ENCODE measurements at regions not wholly inside any gene's neighbourhood (a gene's known extent, or its start where the extent isn't known, plus 50 kb on each side); places are given as distances from the start of the nearest gene placed in this dataset.
A peak's percentile ranks its signal among the peaks of the same experiment; 100 is the strongest.
"Not testable (repeated sequence)": the region's sequence is repeated elsewhere in the genome, so short reads cannot be mapped to it uniquely, and the experiment has no call there.

DNA sequence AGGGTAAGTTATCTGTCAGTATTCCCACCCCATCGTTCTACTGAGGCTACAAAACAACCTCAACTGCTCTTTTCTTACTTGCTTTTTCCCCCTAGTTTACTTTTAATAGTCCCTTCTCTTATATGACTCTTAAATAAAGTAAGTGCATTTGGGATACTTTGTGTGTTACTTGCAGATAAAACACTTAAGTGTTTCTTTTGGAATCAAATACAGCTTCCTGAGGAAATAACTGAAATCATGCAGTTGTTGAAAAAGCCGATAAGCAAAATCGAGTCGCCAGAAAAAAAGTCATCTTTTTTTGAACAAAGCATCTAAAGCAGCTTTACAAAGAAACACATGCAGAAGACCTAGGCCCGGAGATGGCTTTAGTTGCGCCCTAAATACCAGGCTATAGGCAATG is 53.5 kb upstream of the EPB41L4A start:
- Mint-ChIP-seq H3K4me1 (no peaks in the 10 kb centered on the region), H3K36me3 (no peaks in the 10 kb centered on the region), H3K27me3 (peaks cover 1% of the 10 kb centered on the region), H3K27ac (no peak overlapping the region), H3K4me3 (no peak overlapping the region), H3K9me3 (peaks cover 0 to 3% (median 0%) of the 10 kb centered on the region in 3 donors)

DNA sequence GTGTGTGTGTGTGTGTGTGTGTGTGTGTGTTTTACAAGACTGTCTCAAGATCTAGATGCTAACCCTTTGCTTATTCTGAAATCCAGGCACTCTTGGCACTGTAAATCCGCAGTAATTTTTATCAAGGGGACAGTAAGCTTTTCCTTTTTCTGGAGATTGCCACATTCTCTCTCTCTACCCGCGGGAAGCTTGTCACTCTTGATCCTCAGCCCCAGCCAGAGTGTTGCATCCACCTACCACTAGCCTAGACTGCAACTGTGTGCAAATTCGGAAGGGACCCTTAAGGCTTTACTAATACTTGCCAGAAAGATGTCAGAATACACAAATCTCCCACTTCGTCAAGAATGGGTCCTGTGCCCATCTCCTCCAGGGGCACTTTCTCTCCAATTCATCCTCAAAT is 54.9 kb upstream of the EPB41L4A start:
- Mint-ChIP-seq H3K4me1 (no peaks in the 10 kb centered on the region), H3K9me3 (peaks cover 0 to 3% (median 0%) of the 10 kb centered on the region in 3 donors), H3K27me3 (peaks cover 3% of the 10 kb centered on the region), H3K4me3 (no peak overlapping the region), H3K36me3 (peaks cover 2% of the 10 kb centered on the region), H3K27ac (no peak overlapping the region)

DNA sequence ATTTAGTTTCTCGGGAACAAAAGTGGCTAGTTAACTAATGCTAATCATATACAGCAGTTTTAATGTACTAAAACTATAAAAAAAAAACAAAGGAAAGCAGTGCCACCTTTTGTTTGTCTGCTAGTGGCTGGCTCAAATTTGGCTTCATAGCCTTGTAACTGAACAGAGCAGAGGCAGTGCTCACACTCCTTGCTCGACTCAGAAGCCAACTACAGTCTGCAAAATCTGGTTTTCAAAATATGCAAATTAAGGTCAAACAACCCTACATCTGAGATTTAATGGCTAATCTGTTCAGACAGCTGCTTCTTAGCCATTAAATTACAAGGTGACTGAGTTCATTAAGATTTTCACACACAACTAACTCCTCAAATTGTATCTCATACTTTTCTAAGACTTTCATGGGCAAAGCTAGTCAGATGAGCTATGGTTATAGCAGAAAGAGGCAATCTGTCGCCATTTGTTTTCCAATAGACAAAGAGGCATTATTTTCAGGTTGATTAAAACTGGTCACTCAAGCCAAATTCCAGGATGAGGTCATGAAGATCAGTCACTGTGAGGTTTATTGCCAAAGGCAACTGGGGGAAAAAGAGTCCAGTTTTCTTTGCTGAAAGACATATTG is 56.8 kb upstream of the EPB41L4A start:
- no peaks in the 10 kb centered on the region for H3K4me1 Mint-ChIP-seq
- H3K27ac Mint-ChIP-seq, result no peak overlapping the region
- H3K27me3 Mint-ChIP-seq, result peaks cover 3% of the 10 kb centered on the region
- peaks cover 2% of the 10 kb centered on the region for H3K36me3 Mint-ChIP-seq
- H3K4me3 Mint-ChIP-seq, result no peak overlapping the region
- H3K9me3 Mint-ChIP-seq, result peaks cover 0 to 3% (median 0%) of the 10 kb centered on the region in 3 donors

DNA sequence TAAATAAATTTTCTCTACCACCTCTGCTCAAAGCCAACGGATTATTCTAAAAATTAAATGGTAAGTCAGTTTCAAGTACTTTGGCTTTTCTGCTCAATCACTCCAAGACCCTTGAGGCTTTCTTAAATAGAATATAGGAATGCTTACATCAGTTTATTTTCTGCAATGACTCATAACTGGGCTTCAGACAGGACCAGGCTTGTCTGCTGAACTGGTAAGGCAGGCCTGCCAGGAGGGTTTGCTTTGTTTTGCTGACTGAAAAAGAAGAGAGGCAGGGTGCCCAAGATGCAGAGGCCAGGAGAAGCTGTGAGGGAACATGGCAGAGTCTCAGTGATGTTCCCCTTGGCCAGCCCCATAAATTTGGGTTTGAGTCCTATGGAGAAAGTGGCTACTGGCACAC is 60.3 kb upstream of the EPB41L4A start:
- Mint-ChIP-seq H3K27me3 (peaks cover 5% of the 10 kb centered on the region), H3K9me3 (peaks cover 0 to 15% (median 14%) of the 10 kb centered on the region in 3 donors), H3K4me3 (no peak overlapping the region), H3K4me1 (no peaks in the 10 kb centered on the region), H3K36me3 (peaks cover 5% of the 10 kb centered on the region), H3K27ac (no peak overlapping the region)

DNA sequence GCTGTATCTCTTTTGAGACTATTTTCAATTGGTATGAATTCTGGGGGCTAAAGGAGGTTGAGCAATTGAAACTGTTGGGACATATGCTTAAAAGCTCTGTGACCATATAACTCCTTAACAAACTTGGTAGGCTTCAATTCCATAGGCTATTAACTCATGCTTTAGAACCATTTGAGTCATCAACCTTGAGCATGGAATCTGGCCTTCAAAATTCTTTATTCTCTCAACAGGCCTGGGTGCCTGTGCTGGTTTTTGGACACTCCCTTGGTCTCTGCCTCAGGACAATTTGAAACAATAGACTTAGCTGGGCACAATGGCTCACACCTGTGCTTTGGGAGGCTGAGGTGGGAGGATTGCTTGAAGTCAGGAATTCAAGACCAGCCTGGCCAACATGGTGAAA is 61.4 kb upstream of the EPB41L4A start:
- Mint-ChIP-seq H3K27me3 (peaks cover 5% of the 10 kb centered on the region), H3K36me3 (peaks cover 5% of the 10 kb centered on the region), H3K4me3 (no peak overlapping the region), H3K27ac (no peak overlapping the region), H3K9me3 (peaks cover 0 to 17% (median 15%) of the 10 kb centered on the region in 3 donors), H3K4me1 (no peaks in the 10 kb centered on the region)

DNA sequence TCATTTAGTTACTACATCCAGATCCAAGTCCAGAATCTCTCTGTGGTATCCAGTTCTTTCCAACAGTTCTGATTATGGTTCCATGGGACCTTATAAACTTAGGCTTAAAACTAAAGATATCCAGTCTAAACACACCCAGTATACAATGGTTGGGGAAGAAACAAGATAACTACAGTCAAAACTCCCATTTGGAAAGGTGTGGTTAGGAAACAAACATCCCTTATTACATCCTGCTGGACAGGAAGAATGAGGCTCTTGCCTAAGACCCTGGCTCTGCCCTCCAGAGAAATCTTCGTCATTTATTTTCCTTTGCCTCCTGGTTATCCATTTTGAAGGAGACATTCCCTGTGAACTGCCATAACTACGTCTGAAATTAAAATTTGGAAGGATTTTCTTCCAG is 64.6 kb upstream of the EPB41L4A start:
- no peak overlapping the region for H3K27ac Mint-ChIP-seq
- no peak overlapping the region for H3K4me3 Mint-ChIP-seq
- H3K36me3 Mint-ChIP-seq, result peaks cover 5% of the 10 kb centered on the region
- peaks cover 5% of the 10 kb centered on the region for H3K27me3 Mint-ChIP-seq
- H3K9me3 Mint-ChIP-seq, result peaks cover 0 to 18% (median 17%) of the 10 kb centered on the region in 3 donors
- no peaks in the 10 kb centered on the region for H3K4me1 Mint-ChIP-seq

DNA sequence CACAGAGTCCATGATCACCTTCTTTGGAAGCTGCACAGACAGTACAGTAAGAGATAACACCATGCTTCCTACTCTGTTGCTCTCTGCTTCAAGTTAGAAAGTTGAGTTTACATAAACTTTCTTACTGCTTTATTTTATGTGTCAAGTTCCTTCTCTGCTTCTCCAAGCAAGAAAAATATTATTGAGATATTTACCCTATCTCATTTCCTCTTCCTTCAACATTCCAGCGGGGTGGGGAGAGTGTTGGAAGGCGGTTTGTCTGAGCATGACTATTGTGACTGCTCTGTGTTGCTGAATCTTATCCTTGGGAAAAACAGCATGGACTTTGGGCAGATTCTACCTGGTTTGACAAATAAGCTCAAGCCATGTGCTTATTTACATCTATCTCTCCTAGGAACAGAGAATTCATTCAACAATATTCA is 66.9 kb upstream of the EPB41L4A start:
- Mint-ChIP-seq H3K27ac (no peak overlapping the region), H3K4me3 (no peak overlapping the region)

DNA sequence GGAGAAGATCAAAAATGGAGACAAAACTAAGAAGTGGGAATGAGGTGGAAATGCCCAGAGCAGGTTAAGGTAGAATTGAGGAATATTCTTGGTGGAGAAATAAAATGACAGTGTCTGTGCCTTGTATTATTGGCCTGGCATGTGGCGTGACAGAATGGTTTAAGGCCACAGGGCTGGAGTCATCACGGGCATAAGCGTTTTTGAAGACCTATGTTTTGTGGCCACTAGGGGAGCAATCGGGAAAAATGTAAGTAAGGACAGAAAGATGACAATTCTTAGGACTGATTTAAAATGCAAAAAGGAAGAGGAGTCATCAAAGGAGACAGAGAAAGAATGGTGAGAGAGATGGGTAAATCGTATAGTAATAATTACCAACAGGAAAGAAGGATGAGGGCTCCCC is 72.2 kb upstream of the EPB41L4A start:
- Mint-ChIP-seq H3K27me3 (peaks cover 3% of the 10 kb centered on the region), H3K9me3 (peaks cover 0 to 3% (median 2%) of the 10 kb centered on the region in 3 donors), H3K27ac (no peak overlapping the region), H3K4me3 (no peak overlapping the region), H3K36me3 (no peaks in the 10 kb centered on the region), H3K4me1 (peaks cover 0 to 6% (median 6%) of the 10 kb centered on the region in 3 donors)

More for the DNA sequence above, 66.9 kb upstream of the EPB41L4A start:
- Mint-ChIP-seq H3K9me3 (peaks cover 0 to 18% (median 17%) of the 10 kb centered on the region in 3 donors), H3K27me3 (peaks cover 3% of the 10 kb centered on the region), H3K4me1 (no peaks in the 10 kb centered on the region), H3K36me3 (peaks cover 3% of the 10 kb centered on the region)

DNA sequence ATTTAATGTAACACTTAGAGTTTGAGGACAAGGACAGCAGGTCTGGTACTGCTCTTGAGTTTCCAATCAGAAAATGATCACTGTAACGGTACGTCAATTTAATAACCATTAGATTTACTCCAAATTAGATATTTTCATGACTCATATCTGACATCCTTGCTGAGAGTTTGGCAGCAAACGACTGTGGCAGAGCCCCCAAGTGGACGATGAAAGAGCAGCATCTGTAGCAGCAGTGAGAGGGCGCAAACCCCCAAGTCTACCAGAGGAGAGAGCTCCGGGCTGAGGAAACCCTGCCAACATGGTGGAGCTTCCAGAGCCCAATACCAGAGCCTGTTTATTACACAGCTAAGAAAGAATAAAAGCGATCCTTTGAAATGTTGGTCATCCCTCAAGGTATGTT is 73.2 kb upstream of the EPB41L4A start:
- Mint-ChIP-seq H3K9me3 (peaks cover 0 to 3% (median 2%) of the 10 kb centered on the region in 3 donors), H3K4me1 (peaks cover 0 to 6% (median 6%) of the 10 kb centered on the region in 3 donors), H3K4me3 (peak overlapping the region in 1 of 4 donors; percentile 33), H3K36me3 (no peaks in the 10 kb centered on the region), H3K27me3 (peaks cover 3% of the 10 kb centered on the region), H3K27ac (no peak overlapping the region)

DNA sequence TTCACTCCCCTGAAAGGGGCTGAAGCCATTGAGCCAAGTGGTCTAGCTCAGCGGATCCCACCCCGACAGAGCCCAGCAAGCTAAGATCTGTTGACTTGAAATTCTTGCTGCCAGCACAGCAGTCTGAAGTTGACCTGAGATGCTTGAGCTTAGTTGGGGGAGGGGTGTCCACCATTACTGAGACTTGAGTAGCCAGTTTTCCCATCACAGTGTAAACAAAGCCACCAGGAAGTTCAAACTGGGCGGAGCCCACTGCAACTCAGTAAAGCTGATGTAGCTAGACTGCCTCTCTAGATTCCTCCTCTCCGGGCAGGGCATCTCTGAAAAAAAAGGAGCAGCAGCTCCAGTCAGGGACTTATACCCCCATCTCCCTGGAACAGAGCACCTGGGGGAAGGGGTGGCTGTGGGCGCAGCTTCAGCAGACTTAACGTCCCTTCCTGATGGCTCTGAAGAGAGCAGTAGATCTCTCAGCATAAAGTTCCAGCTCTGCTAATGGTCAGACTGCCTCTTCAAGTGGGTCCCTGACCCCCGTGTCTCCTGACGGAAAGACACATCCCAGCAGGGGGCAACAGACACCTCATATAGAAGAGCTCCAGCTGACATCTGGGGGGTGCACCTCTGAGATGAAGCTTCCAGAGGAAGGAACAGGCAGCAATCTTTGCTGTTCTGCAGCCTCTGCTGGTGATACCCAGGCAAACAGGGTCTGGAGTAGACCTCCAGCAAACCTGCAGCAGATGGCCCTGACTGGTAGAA is 84.8 kb upstream of the EPB41L4A start:
- not testable (repeated sequence) for H3K27me3 Mint-ChIP-seq, H3K4me1 Mint-ChIP-seq, H3K27ac Mint-ChIP-seq, H3K9me3 Mint-ChIP-seq, H3K36me3 Mint-ChIP-seq
- peak overlapping the region in 2 of 4 donors; percentile 36 to 47 for H3K4me3 Mint-ChIP-seq

DNA sequence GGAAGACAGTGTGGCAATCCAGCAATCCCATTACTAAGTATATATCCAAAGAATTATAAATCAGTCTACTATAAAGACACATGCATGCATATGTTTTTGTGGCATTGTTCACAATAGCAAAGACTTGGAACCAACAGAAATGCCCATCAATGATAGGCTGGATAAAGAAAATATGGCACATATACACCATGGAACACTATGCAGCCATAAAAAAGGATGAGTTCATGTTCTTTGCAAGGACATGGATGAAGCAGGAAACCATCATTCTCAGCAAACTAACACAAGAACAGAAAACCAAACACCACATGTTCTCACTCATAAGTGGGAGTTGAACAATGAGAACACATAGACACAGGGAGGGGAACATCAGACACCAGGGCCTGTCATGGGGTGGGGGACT is 90.0 kb upstream of the EPB41L4A start:
- not testable (repeated sequence) for H3K36me3 Mint-ChIP-seq, H3K4me3 Mint-ChIP-seq, H3K27ac Mint-ChIP-seq, H3K27me3 Mint-ChIP-seq, H3K4me1 Mint-ChIP-seq
- H3K9me3 Mint-ChIP-seq, result peaks cover 5 to 11% (median 6%) of the 10 kb centered on the region in 3 donors

DNA sequence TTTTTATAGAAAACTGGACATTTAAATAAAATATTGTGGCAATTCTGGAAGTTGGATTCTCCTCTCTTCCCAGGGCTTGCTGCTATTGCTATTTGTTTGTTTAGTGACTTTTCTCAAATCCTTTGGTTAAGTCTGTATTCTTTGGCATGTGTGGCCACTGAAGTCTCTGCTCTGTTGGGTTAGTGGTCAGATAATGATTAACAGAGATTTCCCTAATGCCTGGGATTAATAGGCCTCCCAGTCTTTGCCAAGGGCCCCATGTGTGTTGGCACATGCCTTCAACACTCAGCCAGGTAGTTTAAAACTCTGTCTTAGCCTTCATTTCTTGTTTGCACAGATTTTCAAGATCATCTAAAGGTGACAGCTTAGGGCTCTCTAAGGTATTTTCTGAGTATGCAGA is 92.8 kb upstream of the EPB41L4A start:
- H3K4me3 Mint-ChIP-seq, result no peak overlapping the region
- H3K27ac Mint-ChIP-seq, result no peak overlapping the region
- peaks cover 2 to 11% (median 4%) of the 10 kb centered on the region in 3 donors for H3K9me3 Mint-ChIP-seq
- H3K36me3 Mint-ChIP-seq, result peaks cover 4% of the 10 kb centered on the region
- H3K4me1 Mint-ChIP-seq, result peaks cover 0 to 7% (median 3%) of the 10 kb centered on the region in 3 donors
- no peaks in the 10 kb centered on the region for H3K27me3 Mint-ChIP-seq

DNA sequence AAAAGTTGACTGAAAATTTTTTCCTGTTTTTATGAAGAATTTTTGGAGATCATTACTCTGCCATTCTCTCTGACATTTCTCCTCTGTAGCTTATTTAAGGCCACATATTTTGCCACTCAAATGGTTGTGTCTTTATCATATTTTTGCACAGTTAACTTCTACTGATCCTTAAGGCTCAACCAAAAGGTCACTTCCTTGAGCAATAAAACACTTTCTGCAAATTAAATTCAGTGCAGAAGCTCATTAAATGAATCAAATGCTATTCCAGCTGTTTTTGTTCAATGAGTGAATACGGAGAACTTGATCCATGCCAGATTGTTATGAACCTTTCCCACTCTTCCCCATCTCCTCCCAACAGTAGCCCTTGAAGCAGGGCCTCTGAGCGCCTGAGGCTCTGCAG is 93.8 kb upstream of the EPB41L4A start:
- no peak overlapping the region for H3K27ac Mint-ChIP-seq

DNA sequence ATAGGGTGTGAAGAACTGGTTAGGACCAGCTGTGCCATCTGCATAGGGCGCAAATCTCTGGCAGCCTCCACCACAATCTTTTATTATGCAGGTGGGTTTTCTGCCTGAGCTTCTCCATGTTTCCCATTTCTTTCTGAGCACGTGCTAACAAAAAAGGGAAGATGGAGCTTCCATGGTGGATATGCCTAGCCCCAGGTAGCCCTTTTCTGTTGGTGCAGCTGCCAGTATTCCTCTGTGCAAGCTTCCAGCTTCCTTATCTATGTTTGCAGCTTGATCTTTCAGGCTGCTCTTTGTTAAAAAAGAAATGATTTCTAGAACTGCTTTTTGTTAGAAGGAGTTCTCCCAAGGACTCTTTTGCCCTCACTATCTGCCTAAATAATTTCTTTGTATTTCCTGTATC is 95.0 kb upstream of the EPB41L4A start:
- H3K36me3 Mint-ChIP-seq, result peaks cover 9% of the 10 kb centered on the region
- no peaks in the 10 kb centered on the region for H3K27me3 Mint-ChIP-seq
- no peak overlapping the region for H3K27ac Mint-ChIP-seq
- H3K9me3 Mint-ChIP-seq, result peaks cover 2 to 11% (median 4%) of the 10 kb centered on the region in 3 donors
- peaks cover 4 to 15% (median 9%) of the 10 kb centered on the region in 3 donors for H3K4me1 Mint-ChIP-seq
- peak overlapping the region in 1 of 4 donors; percentile 17 for H3K4me3 Mint-ChIP-seq

More for the DNA sequence above, 93.8 kb upstream of the EPB41L4A start:
- H3K36me3 Mint-ChIP-seq, result peaks cover 6% of the 10 kb centered on the region
- no peak overlapping the region for H3K4me3 Mint-ChIP-seq
- H3K9me3 Mint-ChIP-seq, result peaks cover 2 to 11% (median 4%) of the 10 kb centered on the region in 3 donors
- H3K27me3 Mint-ChIP-seq, result no peaks in the 10 kb centered on the region
- H3K4me1 Mint-ChIP-seq, result peaks cover 0 to 7% (median 4%) of the 10 kb centered on the region in 3 donors

DNA sequence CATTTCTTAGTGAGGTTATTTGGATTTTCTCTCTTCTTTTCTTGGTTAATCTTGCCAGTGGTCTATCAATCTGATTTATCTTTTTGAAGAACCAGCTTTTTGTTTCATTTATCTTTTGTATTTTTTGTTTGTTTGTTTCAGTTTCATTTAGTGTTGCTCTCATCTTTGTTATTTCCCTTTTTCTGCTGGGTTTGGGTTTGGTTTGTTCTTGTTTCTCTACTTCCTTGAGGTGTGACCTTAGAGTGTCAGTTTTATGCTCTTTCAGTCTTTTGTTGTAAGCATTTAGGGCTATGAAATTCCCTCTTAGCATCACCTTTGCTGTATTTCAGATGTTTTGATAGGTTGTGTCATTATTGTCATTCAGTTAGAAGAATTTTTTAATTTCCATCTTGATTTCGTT is 101.4 kb upstream of the EPB41L4A start:
- Mint-ChIP-seq H3K4me3 (peak overlapping the region; percentile 84 to 94 (median 87)), H3K4me1 (peaks cover 61 to 75% (median 64%) of the 10 kb centered on the region in 3 donors), H3K27ac (peak overlapping the region; percentile 89 to 97 (median 92)), H3K36me3 (peaks cover 15% of the 10 kb centered on the region)
- H3K9me3 Mint-ChIP-seq, H3K27me3 Mint-ChIP-seq: not testable (repeated sequence)
